ENCODE measurements at regions not wholly inside any gene's neighbourhood (a gene's known extent, or its start where the extent isn't known, plus 50 kb on each side); places are given as distances from the start of the nearest gene placed in this dataset.

GRCh38 chr12:13581031-13581430 lies 384.5 kb downstream of the EMP1 start:
- Histone ChIP-seq H2BK120ac (ENCODE audit: low read depth, low read length) (no peak overlapping the region), H3K18ac (ENCODE audit: low read depth, low read length) (no peak overlapping the region), H3K4me3 (ENCODE audit: insufficient read depth, low read depth, low read length) (no peak overlapping the region), H2AK9ac (replicated peaks; ENCODE audit: low read depth, low read length, poor library complexity) (no peak overlapping the region), H3K9ac (ENCODE audit: low read depth, low read length) (no peak overlapping the region), H3K4me1 (ENCODE audit: control insufficient read depth, insufficient read depth, low read length) (no peaks in the 10 kb centered on the region), H4K5ac (ENCODE audit: low read depth, low read length) (no peak overlapping the region), H2AFZ (replicated peaks; ENCODE audit: low read length, poor library complexity) (no peak overlapping the region), H3K4me2 (ENCODE audit: low read depth, low read length) (no peak overlapping the region), H2BK15ac (ENCODE audit: low read depth, low read length) (no peak overlapping the region), H2AK5ac (ENCODE audit: low read depth, low read length) (no peak overlapping the region), H3K9me1 (ENCODE audit: insufficient read depth, low read length) (no peaks in the 10 kb centered on the region), H2BK20ac (ENCODE audit: low read depth, low read length) (no peak overlapping the region), H3K27ac (ENCODE audit: insufficient read depth, low read length) (no peak overlapping the region), H3K4ac (ENCODE audit: low read depth, low read length) (no peak overlapping the region), H3K79me1 (ENCODE audit: low read depth in 1 of 2, low read length in 2 of 2) (no peaks in the 10 kb centered on the region), H3K27me3 (ENCODE audit: control insufficient read depth, insufficient read depth, low read length) (no peaks in the 10 kb centered on the region), H3K9me3 (ENCODE audit: control insufficient read depth, insufficient read depth, low read length) (no peaks in the 10 kb centered on the region), H4K91ac (ENCODE audit: insufficient read depth, low read depth, low read length) (no peak overlapping the region), H4K8ac (ENCODE audit: low read depth in 2 of 2, low read length in 2 of 2) (no peak overlapping the region), H4K20me1 (ENCODE audit: insufficient read depth, low read length) (no peaks in the 10 kb centered on the region), H3K14ac (replicated peaks; ENCODE audit: low read depth, low read length) (no peak overlapping the region), H3K56ac (ENCODE audit: extremely low read depth, insufficient read depth, low read length) (no peak overlapping the region), H3K23ac (ENCODE audit: low read depth, low read length) (no peak overlapping the region), H2BK5ac (ENCODE audit: low read depth, low read length, poor library complexity, severe bottlenecking) (no peak overlapping the region), H3K36me3 (ENCODE audit: control insufficient read depth, insufficient read depth, low read length) (no peaks in the 10 kb centered on the region)
- BruUV-seq (replicated peaks) = no TSS peak
- ATAC-seq (ENCODE audit: low read depth) (no peak), DNase-seq (no peak)
- intact Hi-C loops (cut with micrococcal nuclease) = no loop called here
- ChIA-PET CTCF (no interaction called here), POLR2A (ENCODE audit: unreplicated experiment) (no interaction called here)
- TF ChIP-seq SMC3 (IDR thresholded peaks at IDR 0.05; ENCODE audit: low read depth, low read length) (no peak), FOS (IDR thresholded peaks at IDR 0.05; ENCODE audit: low read depth, low read length) (no peak), BHLHE40 (IDR thresholded peaks at IDR 0.05; ENCODE audit: low read depth, low read length) (no peak), MXI1 (IDR thresholded peaks at IDR 0.05; ENCODE audit: borderline replicate concordance, low read depth, low read length) (no peak), NFE2L2 (IDR thresholded peaks at IDR 0.05; ENCODE audit: low read depth, low read length) (no peak)
- TF ChIP-seq, protein P1, sequence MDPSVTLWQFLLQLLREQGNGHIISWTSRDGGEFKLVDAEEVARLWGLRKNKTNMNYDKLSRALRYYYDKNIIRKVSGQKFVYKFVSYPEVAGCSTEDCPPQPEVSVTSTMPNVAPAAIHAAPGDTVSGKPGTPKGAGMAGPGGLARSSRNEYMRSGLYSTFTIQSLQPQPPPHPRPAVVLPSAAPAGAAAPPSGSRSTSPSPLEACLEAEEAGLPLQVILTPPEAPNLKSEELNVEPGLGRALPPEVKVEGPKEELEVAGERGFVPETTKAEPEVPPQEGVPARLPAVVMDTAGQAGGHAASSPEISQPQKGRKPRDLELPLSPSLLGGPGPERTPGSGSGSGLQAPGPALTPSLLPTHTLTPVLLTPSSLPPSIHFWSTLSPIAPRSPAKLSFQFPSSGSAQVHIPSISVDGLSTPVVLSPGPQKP (IDR thresholded peaks at IDR 0.05; ENCODE audit: borderline replicate concordance, low read depth, low read length) = no peak
- in situ Hi-C loops (cut with MboI; ENCODE audit: low sequenced_read_pairs) = no loop called here
- dilution Hi-C loops (cut with HindIII; ENCODE audit: low sequenced_read_pairs, unreplicated experiment) = no loop called here

Measured in IMR-90 (cell line).